Stimulated activated CD4-positive, alpha-beta T cell treated with anti-CD3 and anti-CD28 coated beads, Interleukin-4, amount 100 ng/mL, for 4 hours (primary cell): ENCODE measurements at regions not wholly inside any gene's neighbourhood (a gene's known extent, or its start where the extent isn't known, plus 50 kb on each side); places are given as distances from the start of the nearest gene placed in this dataset.

Experiments
- DNase-seq, 2 experiments: peaks; one replicate each; pipeline ENCODE4 v3.0.0-alpha.2; 2020

GRCh38 chr17:65444049-65444448 is 117.4 kb downstream of the AXIN2 start:
- DNase-seq: no peak

DNA sequence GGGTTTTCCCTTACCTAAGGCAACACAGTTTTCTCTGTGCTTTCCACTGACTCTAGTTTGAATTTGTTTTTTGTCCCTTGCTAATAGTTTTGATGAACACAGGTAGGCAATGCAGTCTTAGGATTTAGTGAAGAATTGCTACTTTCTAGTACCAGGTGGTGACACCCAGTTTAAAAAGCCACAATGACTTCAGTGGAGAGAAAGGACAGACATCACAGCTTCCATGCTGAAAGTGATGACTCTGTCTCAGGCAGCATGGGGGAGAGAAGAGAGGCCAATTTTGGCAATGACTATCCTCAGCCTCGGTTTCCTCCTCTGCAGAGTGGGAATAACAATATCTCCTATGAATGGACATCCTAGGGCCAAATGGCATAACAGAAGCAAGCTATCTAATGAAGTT is 118.8 kb downstream of the AXIN2 start:
- no peak for DNase-seq

GRCh38 chr17:65442250-65442649 is 119.2 kb downstream of the AXIN2 start:
- no peak for DNase-seq

DNA sequence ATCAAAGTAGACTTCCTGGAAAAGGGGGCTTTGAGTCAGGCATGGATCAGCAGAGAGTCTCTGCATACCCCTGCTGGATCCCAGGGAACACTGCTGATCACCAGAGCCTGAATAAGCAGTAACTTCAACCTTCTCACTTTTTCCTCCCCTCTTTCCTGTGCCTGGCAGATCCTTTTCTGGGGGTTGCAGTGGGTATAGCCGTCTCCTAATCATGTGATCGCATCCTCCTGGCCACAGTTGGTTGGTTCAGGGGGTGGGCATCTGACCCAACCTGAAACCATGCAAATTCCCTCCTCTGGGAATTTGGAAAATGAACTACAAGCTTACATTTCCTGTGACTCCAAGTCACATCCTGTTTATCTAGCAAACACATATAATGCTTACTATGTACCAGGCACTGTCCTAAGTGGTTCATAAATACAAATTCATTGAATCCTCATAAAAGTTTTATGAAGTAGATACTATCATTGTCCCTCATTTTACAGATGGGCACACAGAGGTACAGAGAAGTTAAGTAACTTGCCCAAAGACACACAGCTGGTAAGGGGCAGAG is 120.3 kb downstream of the AXIN2 start:
- DNase-seq: no peak

GRCh38 chr17:65438708-65439294 is 122.6 kb downstream of the AXIN2 start:
- no peak for DNase-seq

GRCh38 chr17:65438173-65438572 is 123.3 kb downstream of the AXIN2 start:
- DNase-seq: no peak

DNA sequence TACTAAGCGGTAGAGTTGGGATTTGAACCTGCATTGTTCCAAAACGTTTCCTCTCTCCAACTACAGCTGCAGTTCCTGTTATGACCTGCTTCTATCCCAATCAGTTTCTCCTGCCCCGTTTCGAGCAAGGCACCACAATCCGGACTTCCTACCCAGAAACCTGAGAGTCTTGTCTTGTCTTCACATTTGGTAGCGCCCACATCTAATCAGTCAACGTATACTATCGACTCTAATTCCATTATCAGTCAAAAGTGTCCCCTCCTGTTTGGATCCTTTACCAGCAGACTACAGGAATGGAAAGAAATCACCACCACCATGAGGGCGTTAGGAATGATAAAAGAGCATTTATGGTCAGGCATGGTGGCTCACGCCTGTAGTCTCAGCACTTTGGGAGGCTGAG is 124.6 kb downstream of the AXIN2 start:
- no peak for DNase-seq

DNA sequence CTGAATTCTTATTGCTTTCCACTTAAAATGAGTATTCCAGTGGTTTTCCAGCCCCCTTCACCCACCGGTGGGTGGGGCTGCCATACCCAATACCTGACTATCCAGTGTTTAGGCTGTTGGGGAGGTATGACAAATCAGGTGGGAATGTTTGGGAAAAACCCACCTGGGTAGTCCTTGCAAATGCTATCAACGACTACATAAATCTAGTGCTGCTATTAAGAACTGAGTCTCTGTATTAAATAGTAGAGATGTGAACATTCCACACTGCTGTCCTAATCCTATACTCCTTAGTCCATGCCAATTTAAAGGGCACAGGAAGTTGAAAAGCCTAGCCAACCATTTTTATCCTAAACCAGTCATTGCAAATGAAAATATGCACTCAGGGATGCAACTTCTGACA is 126.6 kb downstream of the AXIN2 start:
- no peak for DNase-seq

GRCh38 chr17:65434251-65434650 is 127.2 kb downstream of the AXIN2 start:
- DNase-seq: no peak

- DNase-seq: no peak
Observed at GRCh38 chr17:65433592-65433991, 127.9 kb downstream of the AXIN2 start.

DNA sequence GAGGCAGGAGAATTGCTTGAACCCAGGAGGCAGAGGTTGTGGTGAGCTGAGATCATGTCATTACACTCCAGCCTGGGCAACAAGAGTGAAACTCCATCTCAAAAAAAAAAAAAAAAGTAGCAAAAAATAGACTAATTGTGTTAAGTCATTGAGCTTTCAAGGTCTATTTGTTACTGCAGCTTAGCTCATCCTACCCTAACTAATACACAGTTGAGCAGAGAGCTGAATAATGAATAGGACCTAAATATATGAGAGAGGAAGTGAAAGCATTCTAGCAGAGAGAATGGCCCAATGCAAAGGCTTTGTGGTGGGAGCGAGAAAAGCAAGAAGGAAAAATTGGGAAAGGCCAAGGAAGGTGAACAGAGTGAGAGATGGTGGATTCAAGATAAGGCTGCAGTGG is 128.3 kb downstream of the AXIN2 start:
- no peak for DNase-seq

GRCh38 chr17:65431116-65431515 is 130.3 kb downstream of the AXIN2 start:
- DNase-seq: no peak

DNA sequence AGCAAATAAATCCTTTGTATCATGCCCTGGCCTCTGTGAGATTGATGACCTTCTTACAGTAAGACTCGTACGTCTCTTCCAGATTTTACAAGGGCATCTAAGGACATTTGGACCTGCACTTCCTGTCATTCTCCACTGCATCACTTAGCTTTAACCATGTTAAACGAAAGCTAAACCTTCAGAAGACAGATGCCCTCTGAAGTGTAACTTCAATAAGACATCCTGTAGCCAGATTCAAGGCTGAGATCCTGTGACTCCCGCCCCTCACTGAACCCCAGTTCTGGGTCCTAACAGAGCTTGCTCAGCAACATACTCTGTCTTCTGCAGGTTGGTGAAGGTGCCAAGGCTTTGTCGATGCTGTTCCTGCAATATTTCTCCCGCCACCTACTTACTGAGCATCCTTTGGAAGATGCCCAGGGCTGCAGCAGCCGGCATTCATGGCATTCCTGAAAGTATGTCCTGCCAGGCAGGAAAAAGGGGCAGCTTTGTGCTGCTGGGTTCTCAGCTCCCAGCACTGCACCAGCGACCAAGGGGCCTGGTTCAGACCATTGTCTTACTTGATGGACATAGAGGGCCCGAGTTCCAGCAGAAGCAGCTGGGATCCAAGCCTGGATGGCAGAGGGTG is 131.1 kb downstream of the AXIN2 start:
- no peak for DNase-seq

- no peak for DNase-seq
Observed at GRCh38 chr17:65423346-65424140, 137.9 kb downstream of the AXIN2 start.

GRCh38 chr17:65418622-65419021 is 142.8 kb downstream of the AXIN2 start:
- no peak for DNase-seq

DNA sequence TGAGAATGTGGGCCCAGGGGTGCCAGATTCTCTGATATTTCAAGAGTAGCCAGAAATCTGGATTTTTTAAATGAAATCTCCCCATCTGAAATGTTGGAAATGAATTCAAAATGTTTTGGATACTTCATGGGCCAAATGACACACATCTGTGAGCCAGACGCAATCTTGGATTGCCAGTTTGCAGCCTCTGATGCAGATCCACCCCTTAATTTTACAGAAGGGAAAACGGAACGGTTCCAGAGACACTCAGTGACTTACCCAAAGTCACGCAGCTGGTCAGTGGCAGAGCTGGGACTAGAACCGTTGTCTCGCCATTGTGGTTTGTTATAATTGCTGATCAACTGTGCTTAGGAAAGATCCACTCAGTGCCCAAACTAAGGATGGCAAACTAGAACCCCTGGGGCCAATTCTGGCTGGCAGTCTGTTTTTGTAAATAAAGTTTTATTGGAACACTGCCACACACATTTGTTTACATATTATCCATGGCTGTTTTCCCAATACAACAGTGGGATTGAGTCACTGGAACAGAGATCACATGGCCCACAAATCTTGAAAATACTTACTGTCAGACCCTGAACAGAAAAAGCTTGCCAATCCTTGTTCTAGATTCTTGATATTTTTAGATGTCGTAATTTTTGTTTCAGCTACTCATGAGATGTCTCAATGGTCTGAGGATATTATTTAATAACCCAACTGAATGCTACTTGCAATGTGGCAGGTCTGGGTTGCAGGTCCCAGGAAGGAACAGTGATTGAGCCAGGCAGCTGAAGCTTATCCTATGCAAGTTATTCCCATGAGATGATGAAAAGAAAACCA is 143.8 kb downstream of the AXIN2 start:
- no peak for DNase-seq

DNA sequence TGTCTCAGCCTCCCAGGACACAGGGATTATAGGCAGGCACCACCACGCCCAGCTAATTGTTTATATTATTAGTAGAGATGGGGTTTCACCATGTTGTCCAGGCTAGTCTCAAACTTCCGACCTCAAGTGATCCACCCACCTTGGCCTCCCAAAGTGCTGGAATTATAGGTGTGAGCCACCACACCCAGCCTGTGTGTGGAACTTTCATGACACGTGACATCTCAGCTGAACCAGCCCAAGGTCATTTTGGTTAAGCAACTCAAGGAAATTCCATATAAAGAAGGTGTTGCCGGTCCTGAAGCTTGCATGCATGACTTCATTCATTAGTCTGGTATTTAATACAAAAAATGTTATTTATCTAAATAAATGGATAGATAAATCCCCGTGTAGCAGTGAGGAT is 145.5 kb downstream of the AXIN2 start:
- no peak for DNase-seq

- DNase-seq: no peak
Observed at GRCh38 chr17:65413390-65413789, 148.1 kb downstream of the AXIN2 start.

GRCh38 chr17:65409381-65409780 is 152.1 kb downstream of the AXIN2 start:
- DNase-seq: no peak

GRCh38 chr17:65408050-65408449 is 153.4 kb downstream of the AXIN2 start:
- no peak for DNase-seq

GRCh38 chr17:65407017-65407416 is 154.4 kb downstream of the AXIN2 start:
- no peak for DNase-seq

DNA sequence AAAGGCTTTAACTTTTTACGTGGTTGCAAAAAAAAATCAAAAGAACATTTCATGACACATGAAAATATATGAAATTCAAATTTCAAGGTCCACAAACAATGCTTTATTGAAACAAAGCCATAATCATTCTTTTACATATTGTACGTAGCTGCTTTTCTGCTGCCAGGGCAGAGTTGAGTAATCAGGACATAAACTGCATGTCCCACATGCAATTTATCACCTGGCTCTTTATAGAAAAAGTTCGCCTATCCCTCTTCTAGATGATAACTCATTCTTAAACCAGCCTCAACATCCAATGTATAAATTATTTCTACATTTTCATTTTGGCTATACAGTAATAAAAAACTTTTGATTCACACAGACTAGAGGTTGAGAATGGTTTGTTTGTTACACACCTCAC is 154.9 kb downstream of the AXIN2 start:
- no peak for DNase-seq

GRCh38 chr17:65405563-65405962 is 155.9 kb downstream of the AXIN2 start:
- DNase-seq: no peak
